ENCODE measurements at regions not wholly inside any gene's neighbourhood (a gene's known extent, or its start where the extent isn't known, plus 50 kb on each side); places are given as distances from the start of the nearest gene placed in this dataset.
"Not testable (repeated sequence)": the region's sequence is repeated elsewhere in the genome, so short reads cannot be mapped to it uniquely, and the experiment has no call there.

DNA sequence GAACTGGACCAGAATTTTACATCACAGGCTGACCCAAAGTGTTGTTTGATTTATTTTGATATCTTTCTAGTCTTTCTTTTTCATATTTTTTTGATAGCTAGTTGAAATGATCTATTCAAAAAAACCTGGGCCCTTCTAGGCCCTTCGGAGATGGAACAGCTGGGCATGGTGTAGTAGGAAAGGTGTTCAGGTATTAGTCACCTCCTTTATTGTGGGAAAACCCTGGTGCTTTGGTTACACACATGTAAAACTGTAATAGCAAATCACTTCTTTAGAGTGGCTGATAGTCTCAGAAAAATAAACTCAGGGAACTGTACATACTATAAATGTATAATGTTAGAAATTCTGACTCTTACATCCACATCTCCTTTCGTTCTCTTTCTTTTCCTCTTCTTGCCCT is 234.5 kb downstream of the PLA2G4A start:
- Histone ChIP-seq H3K36me3 (no peaks in the 10 kb centered on the region), H3K4me1 (no peaks in the 10 kb centered on the region), H3K9me3 (no peaks in the 10 kb centered on the region), H3K4me3 (no peak overlapping the region), H3K27me3 (no peaks in the 10 kb centered on the region), H3K27ac (no peak overlapping the region)
- intact Hi-C loops (cut with DNase I) = no loop called here
- DNase-seq = no peak
- WGBS, 2 donors = 76 to 89% methylated on average over 2 of the region's 2 CpGs
- TF ChIP-seq EP300 (IDR thresholded peaks at IDR 0.05) = no peak
- no peak for TF ChIP-seq POLR2A (IDR thresholded peaks at IDR 0.05)
- TF ChIP-seq, protein P1, sequence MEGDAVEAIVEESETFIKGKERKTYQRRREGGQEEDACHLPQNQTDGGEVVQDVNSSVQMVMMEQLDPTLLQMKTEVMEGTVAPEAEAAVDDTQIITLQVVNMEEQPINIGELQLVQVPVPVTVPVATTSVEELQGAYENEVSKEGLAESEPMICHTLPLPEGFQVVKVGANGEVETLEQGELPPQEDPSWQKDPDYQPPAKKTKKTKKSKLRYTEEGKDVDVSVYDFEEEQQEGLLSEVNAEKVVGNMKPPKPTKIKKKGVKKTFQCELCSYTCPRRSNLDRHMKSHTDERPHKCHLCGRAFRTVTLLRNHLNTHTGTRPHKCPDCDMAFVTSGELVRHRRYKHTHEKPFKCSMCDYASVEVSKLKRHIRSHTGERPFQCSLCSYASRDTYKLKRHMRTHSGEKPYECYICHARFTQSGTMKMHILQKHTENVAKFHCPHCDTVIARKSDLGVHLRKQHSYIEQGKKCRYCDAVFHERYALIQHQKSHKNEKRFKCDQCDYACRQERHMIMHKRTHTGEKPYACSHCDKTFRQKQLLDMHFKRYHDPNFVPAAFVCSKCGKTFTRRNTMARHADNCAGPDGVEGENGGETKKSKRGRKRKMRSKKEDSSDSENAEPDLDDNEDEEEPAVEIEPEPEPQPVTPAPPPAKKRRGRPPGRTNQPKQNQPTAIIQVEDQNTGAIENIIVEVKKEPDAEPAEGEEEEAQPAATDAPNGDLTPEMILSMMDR (IDR thresholded peaks at IDR 0.05) = no peak
- TF ChIP-seq POLR2AphosphoS5 (IDR thresholded peaks at IDR 0.05) = no peak

DNA sequence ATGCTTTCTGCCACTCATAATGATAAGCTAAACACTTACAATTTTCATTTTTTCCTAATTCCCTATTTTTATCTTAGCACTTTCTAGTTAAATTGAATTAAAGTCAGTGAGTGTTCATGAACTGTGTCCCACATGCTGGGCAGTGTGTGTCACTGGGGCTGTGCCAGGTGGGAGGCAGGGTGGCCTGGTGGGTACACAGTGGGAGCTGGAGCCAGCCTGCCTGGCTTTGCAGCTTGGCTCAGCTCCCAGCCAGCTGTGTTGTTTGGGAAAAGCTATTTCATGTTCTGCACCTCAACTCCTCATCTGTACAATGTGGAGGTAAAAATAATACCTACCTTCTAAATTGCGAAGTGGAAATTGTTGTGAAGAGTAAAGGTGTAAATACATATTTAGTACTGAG is 238.4 kb downstream of the PLA2G4A start:
- 88 to 94% methylated on average over 1 of the region's 1 CpG for WGBS, 2 donors
- intact Hi-C loops (cut with DNase I) = no loop called here
- no peak for DNase-seq

DNA sequence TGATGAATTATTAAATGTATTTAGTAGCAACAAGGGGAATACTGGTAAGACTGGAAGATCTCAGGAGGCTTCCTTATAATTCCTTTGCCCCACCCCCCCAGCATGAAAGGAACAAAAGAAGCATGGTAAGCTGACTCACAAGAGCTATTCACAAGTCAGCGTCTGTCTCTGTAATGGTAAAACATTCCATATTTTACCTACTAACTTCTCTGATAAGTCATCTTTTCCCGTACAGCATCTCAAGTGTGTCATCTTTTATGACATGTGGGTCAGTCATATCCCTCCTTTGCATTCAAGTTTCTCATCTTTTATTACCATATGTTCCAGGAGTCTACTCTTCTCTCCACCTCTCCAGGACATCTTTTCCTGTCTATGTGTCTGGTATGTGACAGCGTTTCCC is 241.3 kb downstream of the PLA2G4A start:
- TF ChIP-seq, protein P1 (IDR thresholded peaks at IDR 0.05) = no peak
- TF ChIP-seq POLR2AphosphoS5 (IDR thresholded peaks at IDR 0.05) (no peak), EP300 (IDR thresholded peaks at IDR 0.05) (no peak), POLR2A (IDR thresholded peaks at IDR 0.05) (no peak)
- Histone ChIP-seq H3K36me3 (no peaks in the 10 kb centered on the region), H3K27me3 (no peaks in the 10 kb centered on the region), H3K27ac (no peak overlapping the region), H3K4me3 (no peak overlapping the region), H3K4me1 (no peaks in the 10 kb centered on the region), H3K9me3 (no peaks in the 10 kb centered on the region)
- intact Hi-C loops (cut with DNase I) = no loop called here
- 73% methylated on average over 3 of the region's 3 CpGs for WGBS, 2 donors
- no peak for DNase-seq

More for the DNA sequence above, 238.4 kb downstream of the PLA2G4A start:
- no peaks in the 10 kb centered on the region for H3K9me3 ChIP-seq
- H3K36me3 ChIP-seq = no peaks in the 10 kb centered on the region
- no peaks in the 10 kb centered on the region for H3K27me3 ChIP-seq
- no peaks in the 10 kb centered on the region for H3K4me1 ChIP-seq
- H3K27ac ChIP-seq = no peak overlapping the region
- no peak overlapping the region for H3K4me3 ChIP-seq
- TF ChIP-seq, protein P1 (IDR thresholded peaks at IDR 0.05) = no peak
- TF ChIP-seq EP300 (IDR thresholded peaks at IDR 0.05) (no peak), POLR2A (IDR thresholded peaks at IDR 0.05) (no peak), POLR2AphosphoS5 (IDR thresholded peaks at IDR 0.05) (no peak)

DNA sequence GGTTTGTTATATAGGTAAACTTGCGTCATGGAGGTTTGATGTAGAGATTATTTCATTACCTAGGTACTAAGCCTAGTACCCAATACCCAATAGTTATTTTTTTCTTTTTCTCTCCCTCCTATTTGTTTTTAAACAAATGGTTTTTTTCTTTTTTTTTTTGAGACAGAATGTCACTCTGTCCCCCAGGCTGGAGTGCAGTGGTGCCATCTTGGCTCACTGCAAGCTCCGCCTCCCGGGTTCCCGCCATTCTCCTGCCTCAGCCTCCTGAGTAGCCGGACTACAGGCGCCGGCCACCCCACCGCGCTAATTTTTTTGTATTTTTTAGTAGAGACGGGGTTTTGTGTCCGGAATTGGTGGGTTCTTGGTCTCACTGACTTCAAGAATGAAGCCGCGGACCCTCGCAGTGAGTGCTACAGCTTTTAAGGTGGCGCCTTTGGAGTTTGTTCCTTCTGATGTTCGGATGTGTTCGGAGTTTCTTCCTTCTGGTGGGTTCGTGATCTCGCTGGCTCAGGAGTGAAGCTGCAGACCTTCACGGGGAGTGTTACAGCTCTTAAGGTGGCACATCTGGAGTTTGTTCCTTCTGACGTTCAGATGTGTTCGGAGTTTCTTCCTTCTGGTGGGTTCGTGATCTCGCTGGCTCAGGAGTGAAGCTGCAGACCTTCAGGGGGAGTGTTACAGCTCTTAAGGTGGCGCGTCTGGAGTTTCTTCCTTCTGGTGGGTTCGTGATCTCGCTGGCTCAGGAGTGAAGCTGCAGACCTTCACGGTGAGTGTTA is 243.7 kb downstream of the PLA2G4A start:
- H3K27ac ChIP-seq; H3K36me3 ChIP-seq; H3K27me3 ChIP-seq; H3K9me3 ChIP-seq; DNase-seq; intact Hi-C loops (cut with DNase I); H3K4me1 ChIP-seq: not testable (repeated sequence)
- WGBS, 2 donors = 81 to 88% methylated on average over 29 of the region's 29 CpGs
- H3K4me3 ChIP-seq = peak overlapping the region in 3 of 4 donors; percentile 17 to 34 (median 27)

DNA sequence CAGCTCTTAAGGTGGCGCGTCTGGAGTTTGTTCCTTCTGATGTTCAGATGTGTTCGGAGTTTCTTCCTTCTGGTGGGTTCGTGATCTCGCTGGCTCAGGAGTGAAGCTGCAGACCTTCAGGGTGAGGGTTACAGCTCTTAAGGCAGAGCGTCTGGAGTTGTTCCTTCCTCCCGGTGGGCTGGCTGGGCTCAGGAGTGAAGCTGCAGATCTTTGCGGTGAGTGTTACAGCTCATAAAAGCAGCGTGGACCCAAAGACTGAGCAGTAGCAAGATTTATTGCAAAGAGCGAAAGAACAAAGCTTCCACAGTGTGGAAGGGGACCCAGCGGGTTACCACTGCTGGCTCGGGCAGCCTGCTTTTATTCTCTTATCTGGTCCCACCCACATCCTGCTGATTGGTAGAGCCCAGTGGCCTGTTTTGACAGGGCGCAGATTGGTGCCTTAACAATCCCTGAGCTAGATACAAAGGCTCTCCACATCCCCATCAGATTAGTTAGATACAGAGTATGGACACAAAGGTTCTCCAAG is 244.3 kb downstream of the PLA2G4A start:
- H3K36me3 ChIP-seq; H3K4me1 ChIP-seq; H3K27me3 ChIP-seq; H3K9me3 ChIP-seq; intact Hi-C loops (cut with DNase I); H3K27ac ChIP-seq; DNase-seq: not testable (repeated sequence)
- peak overlapping the region in 3 of 4 donors; percentile 17 to 34 (median 27) for H3K4me3 ChIP-seq
- WGBS, 2 donors = 72 to 80% methylated on average over 13 of the region's 13 CpGs

DNA sequence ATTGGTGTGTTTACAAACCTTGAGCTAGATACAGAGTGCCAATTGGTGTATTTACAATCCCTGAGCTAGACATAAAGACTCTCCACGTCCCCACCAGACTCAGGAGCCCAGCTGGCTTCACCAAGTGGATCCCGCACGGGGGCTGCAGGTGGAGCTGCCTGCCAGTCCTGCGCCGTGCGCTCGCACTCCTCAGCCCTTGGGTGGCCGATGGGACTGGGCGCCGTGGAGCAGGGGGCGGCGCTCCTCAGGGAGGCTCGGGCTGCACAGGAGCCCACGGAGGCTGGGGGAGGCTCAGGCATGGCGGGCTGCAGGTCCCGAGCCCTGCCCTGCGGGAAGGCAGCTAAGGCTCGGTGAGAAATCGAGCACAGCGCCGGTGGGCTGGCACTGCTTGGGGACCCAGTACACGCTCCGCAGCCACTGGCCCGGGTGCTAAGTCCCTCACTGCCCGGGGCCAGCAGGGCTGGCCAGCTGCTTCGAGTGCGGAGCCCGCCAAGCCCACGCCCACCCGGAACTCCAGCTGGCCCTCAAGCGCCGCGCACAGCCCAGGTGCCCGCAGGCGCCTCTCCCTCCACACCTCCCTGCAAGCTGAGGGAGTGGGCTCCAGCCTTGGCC is 245.0 kb downstream of the PLA2G4A start:
- H3K9me3 ChIP-seq; H3K27me3 ChIP-seq; H3K27ac ChIP-seq; DNase-seq; H3K4me1 ChIP-seq; H3K36me3 ChIP-seq; H3K4me3 ChIP-seq; intact Hi-C loops (cut with DNase I): not testable (repeated sequence)
- WGBS, 2 donors = 95 to 96% methylated on average over 35 of the region's 35 CpGs

Measured in sigmoid colon (tissue), 6 donors.